ENCODE measurements at regions not wholly inside any gene's neighbourhood (a gene's known extent, or its start where the extent isn't known, plus 50 kb on each side); places are given as distances from the start of the nearest gene placed in this dataset.

DNA sequence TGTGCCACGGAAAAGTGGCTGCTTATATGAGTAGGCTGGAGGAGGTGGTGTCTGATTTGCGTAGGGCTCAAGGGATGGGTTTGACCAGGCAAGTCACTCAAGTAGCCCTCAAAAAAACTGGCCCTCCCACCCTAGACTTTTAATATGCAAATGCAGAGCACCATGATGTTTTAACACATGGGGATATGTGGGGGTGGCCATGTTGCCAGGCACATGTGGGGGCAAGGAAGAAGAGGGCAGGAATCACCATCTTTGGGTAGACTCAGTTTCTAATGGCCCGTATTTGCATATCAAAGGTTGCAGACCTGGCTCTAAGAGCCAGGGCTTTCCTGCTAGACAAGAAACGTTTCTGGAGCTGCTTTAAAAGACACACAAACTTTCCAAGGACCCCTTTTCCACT is 307.2 kb upstream of the NDN start:
- TF ChIP-seq, protein P1, sequence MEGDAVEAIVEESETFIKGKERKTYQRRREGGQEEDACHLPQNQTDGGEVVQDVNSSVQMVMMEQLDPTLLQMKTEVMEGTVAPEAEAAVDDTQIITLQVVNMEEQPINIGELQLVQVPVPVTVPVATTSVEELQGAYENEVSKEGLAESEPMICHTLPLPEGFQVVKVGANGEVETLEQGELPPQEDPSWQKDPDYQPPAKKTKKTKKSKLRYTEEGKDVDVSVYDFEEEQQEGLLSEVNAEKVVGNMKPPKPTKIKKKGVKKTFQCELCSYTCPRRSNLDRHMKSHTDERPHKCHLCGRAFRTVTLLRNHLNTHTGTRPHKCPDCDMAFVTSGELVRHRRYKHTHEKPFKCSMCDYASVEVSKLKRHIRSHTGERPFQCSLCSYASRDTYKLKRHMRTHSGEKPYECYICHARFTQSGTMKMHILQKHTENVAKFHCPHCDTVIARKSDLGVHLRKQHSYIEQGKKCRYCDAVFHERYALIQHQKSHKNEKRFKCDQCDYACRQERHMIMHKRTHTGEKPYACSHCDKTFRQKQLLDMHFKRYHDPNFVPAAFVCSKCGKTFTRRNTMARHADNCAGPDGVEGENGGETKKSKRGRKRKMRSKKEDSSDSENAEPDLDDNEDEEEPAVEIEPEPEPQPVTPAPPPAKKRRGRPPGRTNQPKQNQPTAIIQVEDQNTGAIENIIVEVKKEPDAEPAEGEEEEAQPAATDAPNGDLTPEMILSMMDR (IDR thresholded peaks at IDR 0.05) = no peak
- TF ChIP-seq POLR2A (IDR thresholded peaks at IDR 0.05) = no peak

Data from body of pancreas (tissue), 4 donors.